ENCODE measurements at regions not wholly inside any gene's neighbourhood (a gene's known extent, or its start where the extent isn't known, plus 50 kb on each side); places are given as distances from the start of the nearest gene placed in this dataset.

DNA sequence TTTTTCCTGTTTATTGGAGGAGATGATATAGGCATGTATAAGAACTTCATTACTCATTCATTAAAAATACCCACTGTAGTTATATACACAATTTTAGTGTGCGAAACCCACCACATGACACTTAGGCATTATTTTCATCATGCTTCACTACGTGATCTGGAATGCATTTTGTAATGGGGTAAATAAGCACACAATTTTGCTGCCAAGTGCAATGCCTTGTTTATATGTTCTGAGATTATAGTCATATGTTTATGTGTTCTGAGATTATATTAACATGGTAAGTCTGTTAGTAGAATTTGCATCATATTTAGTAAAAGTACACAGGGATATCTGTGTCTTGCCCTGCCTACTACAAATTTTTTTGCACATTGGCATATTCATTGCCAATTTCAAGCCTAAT, 1123.0 kb downstream of the LRFN5 start:
- no peak for TF ChIP-seq POLR2A (IDR thresholded peaks at IDR 0.05)
- TF ChIP-seq CTCF (IDR thresholded peaks at IDR 0.05 in 4 of 5, conservative IDR thresholded peaks at IDR 0.05 in 1 of 5) = no peak

All from gastrocnemius medialis (tissue), 4 donors.